Uterus (tissue), 2 donors: ENCODE measurements at regions not wholly inside any gene's neighbourhood (a gene's known extent, or its start where the extent isn't known, plus 50 kb on each side); places are given as distances from the start of the nearest gene placed in this dataset.

Experiments
- CTCF ChIP-seq, 4 experiments: fragments of 200-600 bp in 2 of 4; fragments of 450-650 bp in 2 of 4; sonication (generic) in 2 of 4; IDR thresholded peaks; one replicate each; pipeline ENCODE4 v1.5.1; 2016 to 2019; ENCODE audit warnings: antibody characterized with exemption in 4 of 4, mild to moderate bottlenecking in 2 of 4, moderate library complexity in 1 of 4
- POLR2A ChIP-seq, 2 donors: fragments of 450-650 bp; IDR thresholded peaks; one replicate each; pipeline ENCODE4 v1.6.1; 2016; ENCODE audit warnings: antibody characterized with exemption in 2 of 2, mild to moderate bottlenecking in 1 of 2, moderate library complexity in 1 of 2

GRCh38 chr9:100774962-100775361 is 197.1 kb downstream of the CAVIN4 start:
- TF ChIP-seq POLR2A (IDR thresholded peaks at IDR 0.05) (no peak), CTCF (IDR thresholded peaks at IDR 0.05) (no peak)
